Right ventricle myocardium superior (tissue), 1 donor: ENCODE measurements at regions not wholly inside any gene's neighbourhood (a gene's known extent, or its start where the extent isn't known, plus 50 kb on each side); places are given as distances from the start of the nearest gene placed in this dataset.
A peak's percentile ranks its signal among the peaks of the same experiment; 100 is the strongest.

Experiments used
- ATAC-seq: fragments of 200-7000 bp; cut with Tn5 transposase; one replicate; pipeline ENCODE4 v1.9.1; 2020; ENCODE audit warnings: mild to moderate bottlenecking; ENCODE audit not compliant: poor library complexity
- DNase-seq: peaks from one replicate; pipeline ENCODE4 v3.0.0-alpha.2; 2020
- intact Hi-C: fragments of 100-400 bp; cut with DNase I; formaldehyde crosslinking; loops from one replicate; pipeline ENCODE4 v1.11.2; 2022
- donor health status: DM: no; HTN: yes; CAD: no; lungs with severe emphysema.

DNA sequence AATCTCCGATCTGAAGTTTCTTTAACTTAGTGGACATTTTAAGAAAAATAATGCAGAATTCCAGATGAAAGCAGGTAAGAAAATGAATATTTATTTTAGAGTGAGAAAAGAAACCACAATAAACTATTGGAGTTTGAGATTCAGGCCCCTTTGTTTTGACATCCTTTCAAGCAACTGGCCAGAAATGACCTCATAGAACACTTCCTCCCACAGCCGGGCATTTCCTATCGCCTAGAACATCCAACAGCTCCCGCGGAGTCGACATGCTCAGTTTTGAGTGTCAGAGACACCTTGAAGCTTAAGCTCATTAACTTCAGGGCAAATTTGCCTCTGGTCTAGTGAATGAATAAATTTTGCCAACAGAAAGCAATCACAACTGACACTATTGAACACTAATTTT lies 369.2 kb downstream of the TLE4 start:
- DNase-seq (no peak), ATAC-seq (no peak)
- intact Hi-C loops, result no loop called here

DNA sequence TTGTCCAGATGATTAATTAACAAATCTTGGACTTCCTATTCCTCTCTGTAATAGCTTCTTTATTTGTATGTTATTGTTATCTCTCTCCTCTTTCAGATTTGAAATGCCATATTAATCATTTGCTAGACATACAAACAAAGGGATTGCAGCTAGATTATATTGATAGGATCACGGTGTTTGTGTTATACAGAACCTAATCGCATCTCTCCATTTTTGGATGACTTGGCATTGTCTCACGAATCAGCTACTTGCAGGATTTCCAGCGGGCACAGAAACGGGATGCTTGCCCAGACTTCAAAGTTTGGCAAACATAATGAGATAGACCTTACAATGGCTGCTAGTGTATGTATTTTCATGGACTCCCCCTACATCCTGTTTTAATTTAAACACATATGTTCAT lies 368.1 kb downstream of the TLE4 start:
- no peak for ATAC-seq
- no peak for DNase-seq
- intact Hi-C loops, result no loop called here

DNA sequence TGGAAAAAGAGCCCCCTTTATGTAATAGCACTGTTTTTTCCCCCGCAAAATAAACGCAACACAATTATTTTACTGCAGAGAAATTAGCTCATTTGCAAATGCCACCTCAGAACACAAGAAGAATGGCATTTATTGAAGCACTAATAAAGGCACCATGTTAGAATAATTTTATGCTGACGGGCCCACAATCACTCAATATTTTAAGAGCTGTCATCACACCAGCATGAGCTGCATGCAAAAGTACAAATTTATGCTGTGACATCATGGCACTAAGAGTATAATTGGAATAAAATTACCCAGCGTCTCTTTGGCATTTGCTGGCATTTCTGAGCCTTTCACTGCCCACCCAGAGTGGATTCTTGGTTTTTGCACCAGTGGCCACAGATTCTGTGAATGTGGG lies 364.6 kb downstream of the TLE4 start:
- ATAC-seq (no peak), DNase-seq (no peak)
- intact Hi-C loops, result no loop called here

DNA sequence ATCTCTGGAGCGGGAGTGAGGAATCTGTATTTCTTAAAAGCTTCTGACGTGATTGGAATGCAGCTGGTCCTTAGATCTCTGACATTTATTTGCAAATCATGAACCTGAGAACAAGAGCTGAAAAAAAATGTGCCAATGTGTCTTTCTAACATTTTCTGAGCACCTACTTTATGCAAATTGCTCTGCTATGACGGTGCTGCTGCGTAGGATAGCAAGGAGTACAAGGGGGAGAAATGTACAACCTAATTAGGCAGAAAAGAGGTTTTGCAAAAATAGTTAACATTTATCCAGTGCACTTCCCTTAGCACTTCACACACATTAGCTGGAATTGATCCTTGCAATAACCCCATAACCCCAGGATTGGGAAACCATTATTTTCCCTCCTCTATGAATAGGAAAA lies 357.5 kb downstream of the TLE4 start:
- DNase-seq, result no peak

DNA sequence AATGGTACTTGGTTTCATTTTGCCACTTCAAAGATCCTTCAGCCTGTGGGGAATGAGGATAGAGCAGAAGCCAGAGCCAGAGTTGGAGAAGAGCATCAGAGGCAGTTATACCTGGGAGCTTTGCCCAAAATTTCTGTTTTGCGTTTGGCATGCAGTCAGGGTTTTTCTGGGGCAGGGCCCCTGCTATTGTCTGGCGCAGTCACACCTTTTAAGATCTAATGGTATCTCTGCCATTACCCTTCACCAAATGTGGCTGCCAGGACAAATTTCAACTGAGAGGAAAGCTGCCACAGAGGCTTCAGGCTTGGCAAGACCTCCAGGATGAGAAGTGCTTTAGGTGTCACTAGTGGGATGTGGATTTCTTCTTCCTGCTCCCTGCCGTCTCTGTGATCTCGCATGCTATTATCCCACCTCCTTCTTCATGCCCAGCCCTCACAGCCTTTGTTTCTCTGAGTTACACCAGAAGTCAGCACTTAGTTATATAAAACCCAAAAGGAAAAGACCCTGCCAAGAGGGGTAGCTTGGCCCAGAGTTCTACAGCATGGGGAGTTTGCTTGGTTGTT lies 357.0 kb downstream of the TLE4 start:
- intact Hi-C loops, result no loop called here
- DNase-seq (no peak), ATAC-seq (no peak)

More for the DNA sequence above, 357.5 kb downstream of the TLE4 start:
- intact Hi-C loops, result no loop called here
- ATAC-seq, result no peak

DNA sequence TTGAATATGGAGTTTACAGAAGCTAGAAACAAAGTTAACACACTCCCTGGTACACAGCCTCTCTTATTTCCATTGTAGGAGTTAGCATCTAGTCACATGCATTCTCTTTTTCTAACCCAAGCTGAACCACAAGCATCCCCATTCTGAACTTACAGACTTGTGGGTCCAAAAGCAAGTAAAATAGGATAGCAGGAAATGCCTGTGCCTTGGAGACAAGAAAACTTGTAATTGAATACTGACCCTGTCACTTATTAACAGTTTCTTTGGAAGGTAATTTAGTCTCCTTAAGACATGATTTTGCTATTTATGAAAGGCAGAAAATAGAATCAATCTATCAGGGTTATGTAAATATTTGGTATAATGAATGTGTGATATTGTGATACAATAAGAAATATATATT lies 353.6 kb downstream of the TLE4 start:
- DNase-seq (no peak), ATAC-seq (no peak)
- intact Hi-C loops, result no loop called here

DNA sequence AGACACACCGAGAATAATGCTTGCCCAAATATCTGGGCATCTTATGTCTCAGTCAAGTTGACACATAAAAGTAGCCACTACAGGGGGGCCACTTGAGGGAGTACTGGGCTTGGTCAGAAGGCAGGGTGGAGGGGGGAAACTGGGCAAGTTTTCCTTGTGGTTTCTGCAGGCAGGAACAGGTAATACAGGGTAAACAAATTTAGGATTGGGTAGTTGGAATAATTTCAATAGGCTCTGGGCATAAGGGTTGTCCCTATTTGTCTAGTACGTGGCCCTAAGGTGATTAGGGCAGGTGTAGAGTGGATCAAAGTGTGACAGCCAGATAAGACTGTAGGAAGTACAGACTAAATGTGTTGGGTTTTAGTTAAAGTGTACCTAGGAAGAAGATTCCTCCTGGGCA lies 353.1 kb downstream of the TLE4 start:
- DNase-seq, result no peak
- intact Hi-C loops, result no loop called here
- ATAC-seq, result no peak

DNA sequence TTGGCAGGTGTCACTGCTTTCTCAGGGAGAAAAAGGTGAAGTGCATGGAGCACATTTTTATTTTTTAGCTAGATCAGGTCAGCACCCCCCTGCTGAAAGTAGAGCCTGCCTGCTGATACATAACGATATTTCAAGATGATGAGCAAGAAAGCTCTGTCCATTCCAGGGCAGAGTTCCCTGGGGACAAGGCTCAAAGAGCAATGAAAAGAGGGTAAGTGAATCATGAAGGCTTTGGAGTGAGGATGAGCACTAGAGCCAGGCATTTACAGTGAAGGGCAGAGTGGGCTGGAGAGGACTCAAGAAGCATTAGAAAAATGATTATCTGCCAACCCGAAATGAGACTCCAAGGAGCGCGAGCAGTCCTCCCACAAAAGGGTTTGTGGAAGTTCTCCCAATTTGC lies 345.7 kb downstream of the TLE4 start:
- ATAC-seq (no peak), DNase-seq (no peak)
- intact Hi-C loops, result no loop called here

DNA sequence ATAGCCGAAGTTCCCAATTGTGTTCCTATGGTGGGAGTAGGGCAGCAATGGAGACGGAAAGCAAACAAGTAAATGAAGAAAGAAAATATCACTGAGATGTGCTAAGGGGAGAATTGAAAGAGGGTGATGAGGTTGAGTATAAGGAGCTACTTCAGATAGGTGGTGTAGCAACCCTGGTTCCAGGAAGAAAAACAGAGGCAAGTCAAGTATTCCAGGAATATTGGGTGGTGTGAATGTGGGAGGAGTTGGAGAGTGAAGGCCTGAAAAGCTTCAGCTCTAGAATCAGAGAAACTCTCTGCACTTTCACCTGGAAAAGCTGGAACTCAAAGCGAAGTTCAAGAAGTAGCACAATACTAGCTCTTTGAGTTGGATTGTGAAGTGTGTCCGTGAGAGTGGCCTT lies 342.1 kb downstream of the TLE4 start:
- intact Hi-C loops, result no loop called here
- DNase-seq (no peak), ATAC-seq (no peak)

DNA sequence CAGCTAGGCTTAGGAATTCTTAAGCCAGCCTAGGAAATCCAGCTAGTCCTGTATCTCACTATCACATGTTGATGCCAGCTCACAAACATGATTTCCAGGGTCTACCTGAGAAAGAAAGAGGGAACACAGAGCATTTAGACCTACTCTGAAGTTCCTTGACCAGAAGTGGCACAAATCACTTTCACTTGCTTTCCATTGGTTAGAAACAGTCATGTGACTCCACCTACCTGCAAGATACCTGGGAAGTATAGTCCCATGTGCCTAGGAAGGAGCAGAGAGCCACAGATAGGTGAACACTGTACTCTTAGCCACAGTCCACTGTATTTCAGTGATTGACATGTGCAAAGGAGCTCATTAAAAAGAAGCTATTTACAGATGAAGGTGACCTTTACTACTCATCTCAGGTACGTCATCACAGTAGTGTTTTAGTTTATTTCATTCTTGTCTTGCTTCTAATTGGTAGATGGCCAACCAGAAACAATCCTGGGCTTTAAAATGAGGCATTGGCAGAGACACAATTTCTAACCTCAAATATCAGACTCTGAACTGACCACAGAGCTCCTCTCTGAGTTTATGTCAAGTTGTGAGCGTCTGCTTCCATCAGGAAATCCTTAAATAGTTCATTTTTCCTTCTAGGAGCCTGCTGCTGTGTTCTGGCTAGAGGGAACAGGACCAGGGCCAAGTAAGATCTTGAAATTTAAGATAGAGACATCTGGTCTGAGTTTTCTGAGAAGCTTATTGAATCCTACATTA lies 340.7 kb downstream of the TLE4 start:
- DNase-seq (no peak), ATAC-seq (no peak)
- intact Hi-C loops, result no loop called here

DNA sequence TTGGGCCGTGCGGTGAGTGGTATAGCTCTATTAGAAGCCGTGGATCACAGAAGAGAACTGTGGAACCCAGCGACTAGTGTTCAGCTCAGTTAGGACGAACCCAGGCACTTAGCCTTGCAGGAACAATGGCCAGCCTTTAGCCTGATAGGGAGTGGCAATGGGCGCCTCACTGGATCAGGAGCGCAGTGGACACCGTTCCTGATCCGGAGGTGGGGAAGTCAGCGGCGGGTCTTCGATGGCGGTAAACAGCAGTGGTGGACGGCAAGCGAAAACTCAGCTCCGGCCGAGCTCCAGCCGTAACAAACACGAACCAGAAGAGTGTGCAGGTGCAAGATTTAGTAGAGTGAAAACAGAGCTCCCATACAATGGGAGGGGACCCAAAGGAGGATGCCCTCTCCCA lies 340.0 kb downstream of the TLE4 start:
- DNase-seq (no peak), ATAC-seq (no peak)
- intact Hi-C loops, result no loop called here

DNA sequence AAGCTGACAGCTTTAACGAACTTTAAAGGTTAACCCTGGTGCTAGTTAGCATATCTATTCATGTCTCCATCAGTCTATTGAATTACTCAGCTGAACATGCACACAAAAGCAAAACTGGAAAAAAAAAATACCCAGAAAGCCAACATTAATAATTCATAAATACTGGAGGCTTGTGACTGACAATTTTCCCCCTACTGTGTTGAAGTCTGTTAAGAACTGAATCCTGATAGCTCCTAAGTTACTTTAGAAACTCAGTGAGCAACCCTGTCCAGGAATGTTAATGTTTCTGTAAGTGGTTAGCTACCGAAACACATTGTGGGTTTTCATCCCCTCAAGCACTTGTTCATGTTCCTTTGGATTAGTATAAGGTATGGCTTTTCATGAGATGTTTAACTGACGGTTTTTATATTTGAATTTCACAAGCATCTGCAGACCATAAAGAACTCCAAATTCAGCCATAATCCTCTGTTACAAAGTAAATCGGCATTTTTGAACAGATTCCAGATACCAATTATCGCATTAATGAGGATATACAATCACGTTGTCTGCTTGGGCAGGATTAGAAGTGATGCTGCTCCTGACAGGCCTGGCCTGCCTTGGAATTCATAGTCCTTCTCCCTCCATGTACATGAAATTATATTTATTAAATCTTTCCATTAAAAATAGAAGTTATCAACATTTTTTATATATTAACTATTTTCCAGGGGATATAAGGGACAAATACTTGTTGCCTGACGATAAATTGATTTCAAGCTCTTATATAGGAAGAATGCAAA lies 331.2 kb downstream of the TLE4 start:
- intact Hi-C loops, result no loop called here
- DNase-seq (no peak), ATAC-seq (no peak)

DNA sequence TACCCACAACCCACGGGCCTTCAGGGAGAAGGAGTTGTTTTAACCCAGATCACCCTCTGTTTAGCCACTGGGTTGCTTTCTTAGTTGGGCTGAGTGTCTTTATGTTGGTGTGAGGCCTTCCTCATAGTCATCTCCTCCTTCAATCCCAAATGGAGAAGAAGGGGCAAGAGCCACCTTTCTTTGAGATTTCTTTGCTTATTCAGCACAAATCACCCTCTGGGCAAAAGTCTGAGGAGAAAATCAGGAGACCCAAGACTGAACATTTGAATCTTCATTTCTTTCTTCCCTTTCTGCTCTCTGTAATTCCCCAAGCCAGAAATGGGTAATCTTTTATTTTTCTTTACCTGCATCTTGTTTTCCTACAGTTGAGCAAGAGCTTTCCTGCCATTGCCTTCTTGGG lies 329.0 kb downstream of the TLE4 start:
- ATAC-seq (no peak), DNase-seq (no peak)
- intact Hi-C loops, result no loop called here

DNA sequence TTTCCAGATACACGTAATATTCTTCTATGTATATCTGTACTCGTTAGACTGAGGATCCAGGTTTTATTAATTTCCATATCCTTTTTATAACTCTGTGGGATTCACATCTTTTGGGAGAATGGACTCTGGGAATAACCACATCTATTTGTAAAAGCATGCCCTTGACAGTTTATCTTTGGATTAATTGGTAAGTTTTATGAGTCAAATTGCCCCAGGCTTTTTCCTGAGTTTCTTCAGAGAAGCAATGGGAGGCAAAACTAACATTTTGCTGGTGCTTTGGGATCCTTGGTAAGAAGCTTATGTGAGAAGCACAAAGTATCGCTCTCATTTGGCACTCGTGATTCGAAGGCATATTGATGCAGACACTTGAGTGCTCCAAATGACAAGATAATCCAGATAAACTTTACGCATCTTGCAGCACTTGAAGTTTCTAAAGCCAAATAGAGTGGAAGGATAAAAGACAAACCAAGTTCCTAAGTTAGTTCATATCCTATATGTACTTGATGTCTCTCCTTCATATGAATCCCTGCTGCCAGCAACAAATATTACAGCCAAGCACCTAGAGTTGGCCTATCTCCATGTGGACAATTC lies 324.7 kb downstream of the TLE4 start:
- intact Hi-C loops, result no loop called here
- ATAC-seq, result no peak
- DNase-seq, result no peak

DNA sequence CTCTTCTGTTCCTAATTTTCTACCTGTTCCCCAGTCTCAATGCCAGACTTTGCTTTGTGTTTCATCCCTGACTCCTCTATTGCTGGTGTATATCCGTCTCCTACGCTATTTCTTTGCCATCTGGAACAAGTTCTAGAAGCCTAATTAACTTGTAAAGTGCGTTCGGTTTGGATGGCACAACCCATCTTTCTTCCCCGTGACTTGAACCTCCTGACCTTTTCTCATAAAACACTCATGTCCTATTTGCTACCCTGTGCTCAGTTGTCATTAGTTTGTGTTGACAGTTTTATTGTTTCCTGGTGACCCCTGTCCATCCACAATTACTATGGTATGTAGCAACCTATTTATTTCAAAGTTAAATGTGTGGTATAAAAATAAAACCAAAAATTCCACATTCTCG lies 323.5 kb downstream of the TLE4 start:
- ATAC-seq (no peak), DNase-seq (no peak)
- intact Hi-C loops, result no loop called here

DNA sequence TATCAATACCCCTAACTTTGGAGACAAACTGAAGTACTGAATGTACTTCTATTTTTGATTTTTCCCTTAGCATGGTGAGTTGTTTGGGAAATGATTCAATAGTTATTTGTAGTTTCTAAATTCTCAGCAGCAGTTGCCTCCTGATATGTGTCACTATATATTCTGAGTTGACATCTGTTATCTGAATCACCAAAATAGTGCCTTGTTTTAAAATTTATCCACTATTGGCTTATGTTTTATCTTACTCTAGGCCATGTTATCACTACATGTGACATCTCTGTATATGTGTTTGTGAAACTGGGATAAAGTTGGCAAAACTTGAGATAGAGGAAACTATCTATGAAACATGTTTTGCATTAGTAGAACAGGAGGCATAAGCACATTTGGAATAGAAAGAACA lies 317.6 kb downstream of the TLE4 start:
- intact Hi-C loops, result no loop called here
- no peak for ATAC-seq
- DNase-seq, result no peak

DNA sequence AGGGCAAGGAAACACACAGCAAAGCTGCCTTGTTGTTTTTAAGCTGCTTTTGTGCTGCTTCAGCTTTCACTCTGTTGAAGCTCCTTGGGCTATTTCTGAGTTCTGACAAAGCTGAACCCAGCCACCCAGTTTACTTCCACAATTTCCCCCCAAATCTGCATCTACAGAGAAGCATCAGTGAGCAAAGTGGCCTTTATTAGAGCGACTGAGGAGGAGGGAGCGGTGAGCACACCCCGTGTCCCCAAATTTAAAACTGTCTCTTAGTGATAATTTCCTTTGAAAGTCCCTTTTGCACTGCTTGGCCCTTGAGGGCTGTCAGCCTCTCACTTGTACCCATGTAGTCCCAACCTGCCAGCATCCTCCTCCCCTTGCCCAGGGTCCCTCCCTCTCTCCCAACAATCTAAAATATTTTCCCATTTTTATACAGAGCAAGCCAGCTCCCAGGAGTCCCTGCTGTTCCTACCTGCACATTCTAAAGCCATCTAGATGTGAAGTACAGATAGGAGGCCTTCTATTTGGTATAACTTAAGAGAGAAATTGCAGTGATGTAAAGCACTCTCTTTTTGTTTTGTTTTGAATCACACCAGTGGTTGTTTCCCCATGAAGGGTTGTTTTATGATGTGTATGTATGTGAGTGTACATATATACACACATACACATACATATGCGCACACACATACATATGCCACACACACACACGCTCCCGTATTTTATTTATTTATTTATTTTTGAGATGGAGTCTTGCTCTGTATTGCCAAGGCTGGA lies 313.5 kb downstream of the TLE4 start:
- ATAC-seq (no peak), DNase-seq (no peak)
- intact Hi-C loops, result no loop called here

DNA sequence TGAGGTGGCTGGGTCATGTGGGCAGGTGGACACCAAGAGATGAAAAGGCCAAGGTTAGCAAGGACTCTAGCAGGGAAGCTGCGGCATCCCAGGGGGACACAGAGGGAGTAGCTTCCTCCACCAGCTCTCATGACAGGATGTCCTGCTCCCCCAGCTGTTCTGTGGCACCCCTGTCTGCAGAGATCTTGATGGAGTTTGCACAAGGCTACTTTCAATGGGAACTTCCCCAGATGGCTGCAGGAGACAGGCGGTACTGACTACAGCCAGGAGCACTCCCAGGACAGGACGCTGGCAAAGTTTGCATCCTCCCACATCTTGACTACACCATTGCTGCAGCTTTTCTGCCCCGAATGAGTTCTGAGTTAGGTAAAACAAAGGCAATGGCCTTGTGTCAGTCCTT lies 312.8 kb downstream of the TLE4 start:
- no peak for DNase-seq
- intact Hi-C loops, result no loop called here
- ATAC-seq, result no peak

DNA sequence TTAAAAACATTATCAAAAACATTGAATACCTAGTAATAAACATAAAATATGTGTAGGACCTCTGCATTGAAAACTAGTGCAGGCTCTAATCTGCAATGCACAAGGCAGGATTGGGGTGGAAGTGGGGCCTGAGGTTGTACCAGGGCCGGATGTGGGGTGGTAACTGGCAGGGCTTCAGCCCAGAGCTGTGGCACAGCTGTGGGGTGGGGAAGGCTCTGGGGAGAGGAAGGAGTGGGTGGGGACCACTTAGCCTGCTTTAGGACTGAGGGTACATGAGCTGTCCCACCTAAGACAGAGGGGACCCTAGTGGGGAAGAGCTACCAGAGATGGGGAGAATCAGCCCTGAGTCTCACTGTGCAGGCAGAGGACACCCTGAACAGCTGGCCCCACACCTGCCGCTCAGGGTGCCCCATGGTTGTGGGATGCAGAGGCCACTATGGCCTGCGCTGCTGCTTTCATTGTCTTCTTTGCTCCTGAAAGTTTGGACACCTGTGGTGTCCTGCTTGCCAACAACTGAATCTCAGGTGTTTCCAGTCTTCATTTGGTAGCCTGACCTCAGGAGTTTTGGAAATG lies 311.4 kb downstream of the TLE4 start:
- DNase-seq (no peak), ATAC-seq (peak; percentile 41)
- intact Hi-C loops, result no loop called here
